Astrocyte of the spinal cord (primary cell): ENCODE measurements at regions not wholly inside any gene's neighbourhood (a gene's known extent, or its start where the extent isn't known, plus 50 kb on each side); places are given as distances from the start of the nearest gene placed in this dataset.

ENCODE experiments used
- DNase-seq: peaks from one replicate; pipeline ENCODE4 v3.0.0; 2011; ENCODE audit warnings: low read depth, low spot score
- H3K4me3 ChIP-seq: 2 replicates; pipeline ENCODE4 v1.5.1; 2011; ENCODE audit warnings: low read depth, mild to moderate bottlenecking, low read length, moderate library complexity
- CTCF ChIP-seq: IDR thresholded peaks from 2 replicates; pipeline ENCODE4 v1.5.1; 2012; ENCODE audit warnings: low read depth, mild to moderate bottlenecking, low read length, inconsistent platforms
- in situ Hi-C: cut with HindIII; loops from 2 replicates; pipeline ENCODE4 v1.10.0; 2017; ENCODE audit warnings: low sequenced_read_pairs

DNA sequence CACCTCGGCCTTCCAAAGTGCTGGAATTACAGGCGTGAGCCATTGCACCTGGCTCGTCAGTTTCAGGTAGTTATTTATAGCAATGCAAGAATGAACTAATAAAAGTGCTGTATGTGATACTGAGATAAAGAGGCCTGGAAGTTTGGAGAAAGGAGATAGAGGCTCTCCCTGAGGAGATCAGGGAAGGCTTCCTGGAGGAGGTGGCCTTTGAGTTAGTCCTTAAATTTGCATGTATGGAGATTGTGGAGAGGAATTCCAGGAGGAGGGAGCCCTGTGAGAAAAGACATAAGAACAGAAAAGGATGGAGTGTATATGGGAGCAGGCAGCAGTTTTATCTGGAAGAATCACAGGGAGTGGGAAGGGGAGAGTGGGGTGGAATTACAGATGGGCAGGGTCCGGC is 276.6 kb upstream of the EEF2KMT start:
- no peak overlapping the region for H3K4me3 ChIP-seq
- in situ Hi-C loops, result no loop called here
- DNase-seq, result no peak
- no peak for TF ChIP-seq CTCF

- no peak for DNase-seq
- TF ChIP-seq CTCF, result no peak
- H3K4me3 ChIP-seq, result no peak overlapping the region
- in situ Hi-C loops, result no loop called here
Observed at GRCh38 chr16:5367951-5368350, 270.4 kb upstream of the EEF2KMT start.

- DNase-seq, result no peak
- no peak for TF ChIP-seq CTCF
- in situ Hi-C loops, result no loop called here
- H3K4me3 ChIP-seq, result no peak overlapping the region
Observed at GRCh38 chr16:5366126-5366525, 268.5 kb upstream of the EEF2KMT start.

DNA sequence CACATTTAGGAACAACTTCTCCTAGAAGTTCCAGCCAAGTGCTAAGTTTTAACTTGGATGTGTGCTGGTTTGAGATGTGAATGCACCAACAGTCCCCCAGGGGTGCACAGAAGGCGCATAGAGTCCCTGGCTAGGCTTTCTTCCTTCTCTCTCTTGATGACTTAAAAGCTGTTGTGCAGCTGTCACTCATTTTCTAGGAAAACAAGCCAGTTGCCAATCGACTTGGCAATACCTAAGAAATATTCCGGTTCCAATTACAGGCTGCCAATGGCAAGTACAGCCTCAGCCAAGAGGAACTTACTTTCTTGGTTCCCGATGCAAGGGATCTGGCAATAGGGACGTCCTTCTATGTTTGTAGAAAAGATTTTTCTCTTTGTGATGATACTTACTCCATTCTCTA is 266.6 kb upstream of the EEF2KMT start:
- DNase-seq, result no peak
- no peak for TF ChIP-seq CTCF
- in situ Hi-C loops, result no loop called here
- H3K4me3 ChIP-seq, result no peak overlapping the region

DNA sequence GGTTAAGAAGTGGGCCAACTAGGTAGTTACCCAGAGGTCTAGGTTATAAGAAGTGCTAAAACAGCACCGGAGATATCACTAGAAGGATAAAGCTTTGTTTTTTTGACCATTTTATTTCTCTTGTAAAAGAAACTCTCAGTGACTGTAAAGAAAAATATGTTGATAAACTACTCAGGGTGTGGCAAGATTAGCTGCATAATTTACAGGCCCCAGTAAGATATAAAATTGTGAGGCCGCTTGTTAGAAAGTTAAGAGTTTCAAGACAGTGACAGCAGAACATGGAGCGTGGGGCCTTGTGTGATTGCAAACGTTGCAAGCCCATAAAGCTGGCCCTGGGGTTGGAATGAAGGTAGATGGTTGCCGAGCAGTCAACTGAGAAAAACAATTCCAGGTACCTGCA is 263.7 kb upstream of the EEF2KMT start:
- in situ Hi-C loops, result no loop called here
- H3K4me3 ChIP-seq, result no peak overlapping the region

DNA sequence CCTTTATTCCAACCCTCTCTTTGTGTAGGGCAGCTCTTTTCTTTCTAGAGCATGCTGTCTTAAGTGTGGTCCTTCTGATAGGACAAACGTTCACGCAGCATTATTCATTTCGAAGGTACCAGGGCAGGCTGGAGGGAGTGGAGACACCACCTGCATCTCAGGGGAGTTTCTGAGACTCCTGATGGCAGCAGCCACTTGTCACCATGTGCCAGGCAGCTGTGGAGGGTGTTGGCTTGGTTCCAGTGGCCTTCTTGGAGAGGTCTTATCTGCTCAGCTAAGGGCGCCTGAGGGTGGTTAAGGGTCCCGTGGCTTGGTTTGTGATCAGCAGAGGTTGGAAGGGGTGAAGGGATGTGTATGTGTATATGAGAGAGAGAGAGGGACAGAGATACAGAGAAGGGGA is 257.1 kb upstream of the EEF2KMT start:
- in situ Hi-C loops, result no loop called here
- no peak for DNase-seq
- H3K4me3 ChIP-seq, result no peak overlapping the region
- TF ChIP-seq CTCF, result no peak

More for the DNA sequence above, 263.7 kb upstream of the EEF2KMT start:
- no peak for DNase-seq
- TF ChIP-seq CTCF, result no peak
